Right atrium auricular region (tissue), 2 donors: ENCODE measurements at regions not wholly inside any gene's neighbourhood (a gene's known extent, or its start where the extent isn't known, plus 50 kb on each side); places are given as distances from the start of the nearest gene placed in this dataset.

Source experiments
- DNase-seq: peaks from one replicate; pipeline ENCODE4 v3.0.0-alpha.2; 2019; ENCODE audit warnings: low spot score
- H3K27ac ChIP-seq, 2 donors: fragments of 200-600 bp; sonication (generic); 1 replicate in 1 of 2; 2 replicates in 1 of 2; pipeline ENCODE4 v1.5.1; 2016 to 2019
- H3K27me3 ChIP-seq, 2 donors: fragments of 200-600 bp; sonication (generic); one replicate each; pipeline versions ENCODE4 v1.5.1 to v1.6.0; 2017 to 2019
- H3K36me3 ChIP-seq: fragments of 200-600 bp; sonication (generic); one replicate; pipeline ENCODE4 v1.5.1; 2016
- H3K4me1 ChIP-seq, 2 donors: fragments of 200-600 bp; sonication (generic); one replicate each; pipeline versions ENCODE4 v1.5.1 to v1.6.0; 2017 to 2019
- H3K4me3 ChIP-seq, 2 donors: fragments of 200-600 bp; sonication (generic); 1 replicate in 1 of 2; 2 replicates in 1 of 2; pipeline ENCODE4 v1.5.1; 2017 to 2019; ENCODE audit warnings: mild to moderate bottlenecking in 1 of 2, moderate library complexity in 1 of 2
- H3K9me3 ChIP-seq, 2 donors: fragments of 200-600 bp; sonication (generic); one replicate each; pipeline ENCODE4 v1.5.1; 2019
- TF ChIP-seq, protein P1 (sequence below), 2 donors: fragments of 200-600 bp; sonication (generic); IDR thresholded peaks; one replicate each; pipeline ENCODE4 v1.5.1; 2019; ENCODE audit warnings: antibody characterized with exemption in 2 of 2

DNA sequence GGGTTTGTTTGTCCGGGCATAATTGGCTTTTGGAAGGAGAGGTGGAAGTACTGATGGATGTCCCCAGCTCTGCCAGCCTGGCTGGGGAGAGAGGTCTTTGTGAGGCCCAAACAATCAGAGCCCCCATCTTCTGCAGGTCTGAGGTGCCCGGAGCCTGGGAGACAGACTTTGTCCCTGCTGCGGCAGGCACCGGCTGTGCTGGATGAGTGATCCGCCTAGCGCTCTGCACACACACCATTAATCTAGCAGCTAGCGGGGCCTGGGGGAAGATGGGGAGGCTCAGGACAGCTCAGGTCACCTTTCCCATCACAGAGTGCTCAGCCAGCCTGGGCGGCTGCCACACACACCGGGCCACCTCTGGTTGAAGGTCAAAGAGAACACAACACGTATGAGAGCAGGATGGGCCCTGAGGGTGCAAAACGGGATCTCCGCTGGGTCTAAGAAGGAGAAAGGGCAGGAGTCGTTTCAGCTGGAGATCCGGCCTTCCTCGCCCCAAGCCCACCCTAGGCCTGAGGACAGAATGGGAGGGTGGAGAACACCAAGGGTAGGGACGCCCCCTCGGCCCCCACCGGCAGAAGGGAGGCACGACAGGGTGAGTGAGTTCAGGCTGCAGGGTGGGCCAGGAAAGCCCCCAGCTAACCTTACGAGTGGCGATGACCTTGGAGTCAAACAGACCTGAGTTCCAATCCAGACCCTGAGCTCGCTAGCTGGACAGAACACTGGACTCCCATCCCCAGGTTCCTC is 341.8 kb downstream of the NPHP4 start:
- Histone ChIP-seq H3K27me3 (no peaks in the 10 kb centered on the region), H3K9me3 (no peaks in the 10 kb centered on the region), H3K27ac (no peak overlapping the region), H3K36me3 (no peaks in the 10 kb centered on the region), H3K4me1 (peaks cover 0 to 17% of the 10 kb centered on the region in 2 donors), H3K4me3 (no peak overlapping the region)
- TF ChIP-seq, protein P1, sequence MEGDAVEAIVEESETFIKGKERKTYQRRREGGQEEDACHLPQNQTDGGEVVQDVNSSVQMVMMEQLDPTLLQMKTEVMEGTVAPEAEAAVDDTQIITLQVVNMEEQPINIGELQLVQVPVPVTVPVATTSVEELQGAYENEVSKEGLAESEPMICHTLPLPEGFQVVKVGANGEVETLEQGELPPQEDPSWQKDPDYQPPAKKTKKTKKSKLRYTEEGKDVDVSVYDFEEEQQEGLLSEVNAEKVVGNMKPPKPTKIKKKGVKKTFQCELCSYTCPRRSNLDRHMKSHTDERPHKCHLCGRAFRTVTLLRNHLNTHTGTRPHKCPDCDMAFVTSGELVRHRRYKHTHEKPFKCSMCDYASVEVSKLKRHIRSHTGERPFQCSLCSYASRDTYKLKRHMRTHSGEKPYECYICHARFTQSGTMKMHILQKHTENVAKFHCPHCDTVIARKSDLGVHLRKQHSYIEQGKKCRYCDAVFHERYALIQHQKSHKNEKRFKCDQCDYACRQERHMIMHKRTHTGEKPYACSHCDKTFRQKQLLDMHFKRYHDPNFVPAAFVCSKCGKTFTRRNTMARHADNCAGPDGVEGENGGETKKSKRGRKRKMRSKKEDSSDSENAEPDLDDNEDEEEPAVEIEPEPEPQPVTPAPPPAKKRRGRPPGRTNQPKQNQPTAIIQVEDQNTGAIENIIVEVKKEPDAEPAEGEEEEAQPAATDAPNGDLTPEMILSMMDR (IDR thresholded peaks at IDR 0.05): no peak
- no peak for DNase-seq

DNA sequence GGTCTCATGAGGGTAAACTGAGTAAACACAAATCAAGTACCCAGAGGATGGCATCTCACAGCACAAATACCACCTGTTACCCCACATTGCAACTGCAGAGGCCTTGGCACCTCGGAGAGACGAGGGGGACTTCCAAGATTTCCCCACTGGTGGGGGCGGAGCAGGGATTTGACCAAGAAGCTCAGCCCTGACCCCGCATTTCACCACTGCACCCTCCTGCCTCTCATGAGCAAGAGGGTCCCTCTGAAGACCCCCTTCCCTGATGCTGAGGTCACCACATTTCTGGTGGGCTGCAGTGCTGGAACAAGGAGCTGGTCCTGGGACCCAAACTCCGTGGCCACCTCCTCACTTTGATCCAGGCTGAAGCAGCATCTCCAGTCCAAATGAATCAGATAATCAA is 342.4 kb downstream of the NPHP4 start:
- no peak for DNase-seq
- H3K27me3 ChIP-seq: no peaks in the 10 kb centered on the region
- peaks cover 0 to 17% of the 10 kb centered on the region in 2 donors for H3K4me1 ChIP-seq
- H3K9me3 ChIP-seq: no peaks in the 10 kb centered on the region
- H3K27ac ChIP-seq: no peak overlapping the region
- no peaks in the 10 kb centered on the region for H3K36me3 ChIP-seq
- no peak overlapping the region for H3K4me3 ChIP-seq
- TF ChIP-seq, protein P1 (IDR thresholded peaks at IDR 0.05): no peak

DNA sequence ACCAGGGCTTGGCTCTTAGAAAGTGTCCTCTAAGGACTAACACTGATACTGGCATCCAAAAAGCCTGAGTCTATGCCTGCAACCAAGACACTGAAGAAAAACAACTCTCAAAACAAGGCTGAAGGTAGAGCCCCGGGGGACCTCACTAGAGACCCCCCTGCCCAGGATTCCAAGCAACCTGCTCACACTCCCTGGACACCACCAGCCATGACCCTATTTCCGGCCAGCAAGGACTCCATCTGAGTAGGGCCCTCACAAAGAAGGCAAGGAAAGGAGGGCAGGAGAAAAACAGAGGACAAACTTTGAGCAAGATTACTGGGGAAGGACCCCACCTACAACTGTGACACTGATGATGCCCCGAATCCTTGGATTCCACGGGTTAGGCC is 343.1 kb downstream of the NPHP4 start:
- no peak overlapping the region for H3K27ac ChIP-seq
- TF ChIP-seq, protein P1 (IDR thresholded peaks at IDR 0.05): no peak
- H3K9me3 ChIP-seq: no peaks in the 10 kb centered on the region
- H3K36me3 ChIP-seq: no peaks in the 10 kb centered on the region
- DNase-seq: no peak
- peaks cover 0 to 17% of the 10 kb centered on the region in 2 donors for H3K4me1 ChIP-seq
- H3K4me3 ChIP-seq: no peak overlapping the region
- H3K27me3 ChIP-seq: no peaks in the 10 kb centered on the region

DNA sequence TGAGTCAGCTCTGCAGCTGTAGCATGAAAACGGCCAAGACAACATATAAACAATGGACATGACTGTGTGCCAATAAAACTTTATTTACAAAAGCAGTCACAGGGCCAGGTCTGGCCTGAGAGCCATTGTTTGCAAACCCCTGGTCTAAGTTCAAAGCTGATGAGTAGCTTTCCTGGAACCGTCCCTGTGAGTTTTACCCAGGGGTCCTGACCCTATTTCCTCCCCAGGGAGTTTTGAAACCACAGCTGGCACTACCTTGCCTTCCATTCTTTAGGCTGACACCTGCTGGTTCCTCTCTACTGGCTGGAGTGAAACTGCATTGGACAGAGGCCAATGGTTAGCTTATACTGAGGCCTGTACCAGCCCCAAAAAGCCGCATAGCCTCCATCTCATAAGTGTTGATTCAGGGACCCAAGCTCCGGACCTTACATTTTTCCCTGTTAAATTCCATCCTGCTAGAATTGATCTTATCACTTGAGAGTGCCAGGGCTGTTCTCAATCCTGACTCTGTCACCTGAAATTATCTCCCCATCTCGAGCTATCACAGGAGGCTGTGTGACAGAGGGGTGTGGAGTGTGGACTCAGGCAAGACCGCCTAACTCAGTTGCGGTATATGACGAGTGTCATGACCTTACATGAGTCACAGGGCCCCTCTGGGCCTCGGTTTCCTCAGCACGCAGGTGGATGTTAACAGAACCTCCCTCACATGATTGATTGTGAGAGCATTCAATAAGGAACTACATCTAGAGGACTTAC is 343.6 kb downstream of the NPHP4 start:
- peaks cover 0 to 17% of the 10 kb centered on the region in 2 donors for H3K4me1 ChIP-seq
- no peak for DNase-seq
- no peaks in the 10 kb centered on the region for H3K9me3 ChIP-seq
- TF ChIP-seq, protein P1 (IDR thresholded peaks at IDR 0.05): no peak
- no peaks in the 10 kb centered on the region for H3K36me3 ChIP-seq
- H3K4me3 ChIP-seq: no peak overlapping the region
- no peaks in the 10 kb centered on the region for H3K27me3 ChIP-seq
- no peak overlapping the region for H3K27ac ChIP-seq

DNA sequence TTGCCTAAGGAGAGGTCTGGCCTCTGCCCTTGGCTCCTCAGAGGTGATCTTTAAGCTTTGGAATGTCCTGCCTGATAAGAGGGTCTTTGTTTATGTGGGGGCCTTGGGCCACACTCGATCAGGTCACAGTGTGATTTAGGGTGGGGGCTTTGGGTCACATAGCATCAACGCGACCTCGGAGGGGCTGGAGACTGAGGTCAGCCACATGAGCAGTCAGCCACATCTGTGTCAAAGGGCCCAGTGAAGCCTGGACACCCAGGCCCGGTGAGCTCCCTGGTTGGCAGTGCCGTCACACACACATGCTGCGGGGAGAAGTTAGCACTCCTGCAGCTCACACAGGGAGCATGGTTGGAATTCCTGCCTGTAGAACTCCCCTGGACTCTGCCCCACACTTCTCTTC is 345.0 kb downstream of the NPHP4 start:
- H3K9me3 ChIP-seq: no peaks in the 10 kb centered on the region
- H3K27me3 ChIP-seq: no peaks in the 10 kb centered on the region
- no peak overlapping the region for H3K4me3 ChIP-seq
- TF ChIP-seq, protein P1 (IDR thresholded peaks at IDR 0.05): no peak
- H3K36me3 ChIP-seq: no peaks in the 10 kb centered on the region
- DNase-seq: no peak
- peaks cover 0 to 8% of the 10 kb centered on the region in 2 donors for H3K4me1 ChIP-seq
- H3K27ac ChIP-seq: no peak overlapping the region
